CD14-positive monocyte (primary cell): ENCODE measurements at regions not wholly inside any gene's neighbourhood (a gene's known extent, or its start where the extent isn't known, plus 50 kb on each side); places are given as distances from the start of the nearest gene placed in this dataset.

ENCODE experiments used
- DNase-seq, 3 donors: peaks; one replicate each; pipeline ENCODE4 v3.0.0-alpha.2; 2011 to 2022
- H2AFZ ChIP-seq: 2 replicates; pipeline ENCODE4 v1.6.0; 2012; ENCODE audit warnings: mild to moderate bottlenecking, low read depth, low read length, inconsistent platforms; ENCODE audit not compliant: insufficient read depth, poor library complexity, severe bottlenecking
- H3K27ac ChIP-seq, 2 donors: 1 replicate in 1 of 2; 2 replicates in 1 of 2; pipeline ENCODE4 v1.5.1; 2012 to 2013; ENCODE audit warnings: low read length in 2 of 2, control low read depth in 1 of 2, inconsistent platforms in 1 of 2, low read depth in 1 of 2, mild to moderate bottlenecking in 1 of 2
- H3K27me3 ChIP-seq, 2 donors: one replicate each; pipeline versions ENCODE4 v1.6.0 to v1.6.1; 2011 to 2013; ENCODE audit warnings: low read length in 2 of 2; ENCODE audit not compliant: control insufficient read depth in 2 of 2, insufficient read depth in 2 of 2
- H3K36me3 ChIP-seq, 2 donors: replicated peaks in 1 of 2; 1 replicate in 1 of 2; 2 replicates in 1 of 2; pipeline versions ENCODE4 v1.5.1 to v1.6.1; 2012 to 2013; ENCODE audit warnings: low read length in 2 of 2, control low read depth in 1 of 2, inconsistent platforms in 1 of 2, mild to moderate bottlenecking in 1 of 2; ENCODE audit not compliant: insufficient read depth in 2 of 2, control insufficient read depth in 1 of 2
- H3K4me1 ChIP-seq, 2 donors: 1 replicate in 1 of 2; 2 replicates in 1 of 2; pipeline versions ENCODE4 v1.5.1 to v1.6.1; 2012 to 2013; ENCODE audit warnings: low read length in 2 of 2, control low read depth in 1 of 2, inconsistent platforms in 1 of 2, mild to moderate bottlenecking in 1 of 2, moderate library complexity in 1 of 2; ENCODE audit not compliant: insufficient read depth in 2 of 2, control insufficient read depth in 1 of 2
- H3K4me2 ChIP-seq: replicated peaks from 2 replicates; pipeline ENCODE3; 2012; ENCODE audit warnings: low read length, moderate library complexity, mild to moderate bottlenecking; ENCODE audit not compliant: poor library complexity, severe bottlenecking; ENCODE audit errors: extremely low read depth
- H3K4me3 ChIP-seq, 3 experiments: fragments of 200-600 bp in 1 of 3; sonication (generic) in 1 of 3; replicated peaks in 1 of 3; 1 replicate in 2 of 3; 2 replicates in 1 of 3; pipeline ENCODE4 v1.5.1; 2011 to 2013; ENCODE audit warnings: low read length in 3 of 3, mild to moderate bottlenecking in 3 of 3, control low read depth in 2 of 3, low read depth in 2 of 3, inconsistent platforms in 1 of 3, moderate library complexity in 1 of 3
- H3K79me2 ChIP-seq: 2 replicates; pipeline ENCODE4 v1.6.0; 2012; ENCODE audit warnings: mild to moderate bottlenecking, control low read depth, inconsistent platforms, low read length, moderate library complexity; ENCODE audit not compliant: insufficient read depth
- H3K9ac ChIP-seq: 2 replicates; pipeline ENCODE4 v1.6.0; 2017; ENCODE audit warnings: low read length, mild to moderate bottlenecking; ENCODE audit not compliant: insufficient read depth, poor library complexity, severe bottlenecking
- H3K9me3 ChIP-seq, 2 donors: replicated peaks in 1 of 2; 1 replicate in 1 of 2; 2 replicates in 1 of 2; pipeline versions ENCODE4 v1.5.1 to v1.6.1; 2012 to 2013; ENCODE audit warnings: low read length in 2 of 2, control low read depth in 1 of 2; ENCODE audit not compliant: control insufficient read depth in 1 of 2, insufficient read depth in 1 of 2
- H4K20me1 ChIP-seq: 2 replicates; pipeline ENCODE4 v1.6.0; 2012; ENCODE audit warnings: mild to moderate bottlenecking, low read length, control low read depth, moderate library complexity; ENCODE audit not compliant: insufficient read depth
- H3K27ac Mint-ChIP-seq, 7 donors: one replicate each; pipeline ENCODE4 v1.8.0; 2020; ENCODE audit warnings: mild to moderate bottlenecking in 7 of 7, mixed read lengths in 7 of 7, moderate library complexity in 6 of 7, inconsistent platforms in 2 of 7
- H3K27me3 Mint-ChIP-seq, 3 donors: one replicate each; pipeline ENCODE4 v1.8.0; 2021 to 2022; ENCODE audit warnings: low read depth in 3 of 3, mild to moderate bottlenecking in 3 of 3, mixed read lengths in 3 of 3, moderate library complexity in 3 of 3, inconsistent platforms in 1 of 3
- H3K36me3 Mint-ChIP-seq, 2 donors: one replicate each; pipeline ENCODE4 v1.8.0; 2020; ENCODE audit warnings: mixed read lengths in 2 of 2, inconsistent platforms in 1 of 2, mild to moderate bottlenecking in 1 of 2
- H3K4me1 Mint-ChIP-seq: one replicate; pipeline ENCODE4 v1.8.0; 2020; ENCODE audit warnings: mild to moderate bottlenecking, mixed read lengths
- H3K4me3 Mint-ChIP-seq, 2 donors: one replicate each; pipeline ENCODE4 v1.8.0; 2020; ENCODE audit warnings: mild to moderate bottlenecking in 2 of 2, mixed read lengths in 2 of 2, moderate library complexity in 1 of 2
- H3K9me3 Mint-ChIP-seq, 7 donors: one replicate each; pipeline ENCODE4 v1.8.0; 2020 to 2022; ENCODE audit warnings: mixed read lengths in 7 of 7, mild to moderate bottlenecking in 6 of 7, moderate library complexity in 6 of 7, inconsistent platforms in 2 of 7
- CTCF ChIP-seq: fragments of 200-600 bp; IDR thresholded peaks from one replicate; pipeline ENCODE4 v1.8.0; 2022; ENCODE audit warnings: antibody characterized with exemption, mild to moderate bottlenecking
- WGBS: methylation state at CpG from one replicate; pipeline ENCODE4 v1.1.5; 2013; ENCODE audit warnings: missing lambda C conversion rate; ENCODE audit not compliant: insufficient coverage; 5-methylcytosine and 5-hydroxymethylcytosine counted together
- intact Hi-C, 2 donors: fragments of 100-400 bp; cut with micrococcal nuclease; formaldehyde crosslinking; loops; one replicate each; pipeline versions ENCODE4 v1.15.0 to v1.15.1; 2023

DNA sequence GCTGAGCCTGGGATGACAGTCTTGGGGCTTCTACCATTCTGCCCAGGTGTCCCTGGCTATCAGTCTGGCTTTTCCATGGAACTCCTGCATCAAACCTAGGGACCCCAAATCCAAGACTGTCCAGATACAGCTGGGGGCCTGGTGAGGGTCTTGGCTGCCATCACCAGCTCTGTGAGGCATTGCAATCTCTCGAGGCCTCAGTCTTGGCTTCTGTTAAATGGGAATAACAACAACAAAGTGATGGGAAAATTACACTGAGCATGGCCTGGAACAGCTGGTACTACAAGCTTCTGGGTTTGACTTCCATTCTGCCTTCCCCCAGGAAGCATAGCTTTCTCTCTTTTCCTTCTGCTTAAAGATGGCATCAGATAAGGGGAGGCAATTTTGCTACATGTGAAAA, 50.0 kb upstream of the LCTL start:
- Histone ChIP-seq H3K27me3 (no peaks in the 10 kb centered on the region), H3K36me3 (no peaks in the 10 kb centered on the region), H3K79me2 (no peaks in the 10 kb centered on the region), H3K9ac (no peak overlapping the region), H3K9me3 (no peaks in the 10 kb centered on the region), H3K4me1 (peaks cover 64 to 69% of the 10 kb centered on the region in 2 donors), H3K4me3 (peak overlapping the region in 1 of 3 experiments; percentile 38), H2AFZ (no peak overlapping the region), H3K4me2 (peak overlapping the region; percentile 56), H3K27ac (peak overlapping the region; percentile 34 to 78), H4K20me1 (no peaks in the 10 kb centered on the region)
- H3K27me3 Mint-ChIP-seq: peaks cover 2 to 5% (median 3%) of the 10 kb centered on the region in 3 donors
- peak overlapping the region in 4 of 7 donors; percentile 84 to 99 (median 89) for H3K27ac Mint-ChIP-seq
- peaks cover 0 to 3% of the 10 kb centered on the region in 2 donors for H3K36me3 Mint-ChIP-seq
- no peak for DNase-seq
- intact Hi-C loops: loop anchor here in 1 of 2 donors (5.0 kb wide), 3 partner anchors 86 to 236 kb away; partner anchors contain the start of gene SMAD6
- H3K9me3 Mint-ChIP-seq: peaks cover 0 to 6% (median 0%) of the 10 kb centered on the region in 7 donors
- no CpG with 5 or more reads among the region's 1 CpG for WGBS
- H3K4me1 Mint-ChIP-seq: peaks cover 64% of the 10 kb centered on the region
- TF ChIP-seq CTCF: no peak
- no peak overlapping the region for H3K4me3 Mint-ChIP-seq

- peak; percentile 79 to 87 (median 81) for DNase-seq
- no peak for TF ChIP-seq CTCF
- Histone ChIP-seq H3K27me3 (peaks cover 0 to 6% of the 10 kb centered on the region in 2 donors), H3K4me3 (peak overlapping the region in 1 of 3 experiments; percentile 47), H3K36me3 (no peaks in the 10 kb centered on the region), H3K9me3 (no peaks in the 10 kb centered on the region), H3K4me2 (peak overlapping the region; percentile 62), H3K9ac (peak overlapping the region; percentile 76), H3K4me1 (peaks cover 73 to 81% of the 10 kb centered on the region in 2 donors), H4K20me1 (no peaks in the 10 kb centered on the region), H2AFZ (peak overlapping the region; percentile 86), H3K27ac (peak overlapping the region; percentile 89 to 98), H3K79me2 (no peaks in the 10 kb centered on the region)
- peak overlapping the region; percentile 96 to 99 (median 98) for H3K27ac Mint-ChIP-seq
- peaks cover 0 to 6% (median 0%) of the 10 kb centered on the region in 7 donors for H3K9me3 Mint-ChIP-seq
- 8% methylated on average over 8 of the region's 15 CpGs for WGBS
- intact Hi-C loops: loop anchor here in 1 of 2 donors (5.0 kb wide), 3 partner anchors 85 to 235 kb away; partner anchors contain the start of gene SMAD6
- peaks cover 3 to 10% (median 5%) of the 10 kb centered on the region in 3 donors for H3K27me3 Mint-ChIP-seq
- peaks cover 74% of the 10 kb centered on the region for H3K4me1 Mint-ChIP-seq
- peak overlapping the region; percentile 60 to 73 for H3K4me3 Mint-ChIP-seq
- H3K36me3 Mint-ChIP-seq: peaks cover 4 to 6% of the 10 kb centered on the region in 2 donors
Measured at GRCh38 chr15:66617137-66618090, 51.6 kb upstream of the LCTL start.
